HepG2 (cell line): ENCODE measurements at regions not wholly inside any gene's neighbourhood (a gene's known extent, or its start where the extent isn't known, plus 50 kb on each side); places are given as distances from the start of the nearest gene placed in this dataset.

ENCODE experiments used
- ATAC-seq: fragments of 200-7000 bp; cut with Tn5 transposase; 3 replicates; pipeline ENCODE4 v1.9.1; 2020; ENCODE audit warnings: mild to moderate bottlenecking, moderate library complexity
- BruUV-seq: library from RNA; stranded (reverse); fragments of 400-500 nt; replicated peaks from 2 replicates; lab custom pipeline; 2021; lab: Mats Ljungman, UMichigan
- CTCF ChIA-PET: fragments of 300-600 bp; formaldehyde crosslinking; extraction: SDS; loops from one replicate; lab custom pipeline; 2021; ENCODE audit warnings: low total read pairs, inconsistent platforms, low intra/inter-chr PET ratio; lab: Yijun Ruan, JAX
- POLR2A ChIA-PET: fragments of 350-600 bp; sonication (Branson Sonifier 250); formaldehyde crosslinking; loops from one replicate; lab custom pipeline; 2020; ENCODE audit warnings: antibody characterized with exemption, inconsistent platforms; lab: Yijun Ruan, JAX
- DNase-seq: peaks from one replicate; pipeline ENCODE4 v3.0.0-alpha.2; 2015; ENCODE audit warnings: low spot score
- FAIRE-seq: peaks from 3 replicates; lab custom pipeline; 2011; peaks lifted over from hg19 to GRCh38; lab: Jason Lieb, UNC
- H2AFZ ChIP-seq: one replicate; pipeline ENCODE4 v1.6.1; 2011; ENCODE audit warnings: low read length, inconsistent platforms
- H3K27ac ChIP-seq: fragments of 300-600 bp; 3 replicates; pipeline ENCODE4 v1.8.0; 2011; ENCODE audit warnings: mixed run types, mild to moderate bottlenecking, mixed read lengths, low read length, inconsistent platforms; ENCODE audit not compliant: insufficient read depth; ENCODE audit errors: extremely low read length
- H3K27me3 ChIP-seq, 2 experiments: fragments of 200-600 bp in 1 of 2; 2 replicates in 1 of 2; 3 replicates in 1 of 2; pipeline versions ENCODE4 v1.6.0 to v1.8.0; 2011; ENCODE audit warnings: low read length in 2 of 2, mild to moderate bottlenecking in 2 of 2, moderate library complexity in 2 of 2, inconsistent platforms in 1 of 2; ENCODE audit not compliant: insufficient read depth in 2 of 2, control insufficient read depth in 1 of 2
- H3K36me3 ChIP-seq, 2 experiments: fragments of 200-600 bp in 1 of 2; replicated peaks in 1 of 2; 2 replicates in 1 of 2; 3 replicates in 1 of 2; pipeline versions ENCODE4 v1.5.1 to v1.8.0; 2011; ENCODE audit warnings: low read length in 2 of 2, inconsistent platforms in 1 of 2; ENCODE audit not compliant: insufficient read depth in 2 of 2, control insufficient read depth in 1 of 2
- H3K4me1 ChIP-seq: 2 replicates; pipeline ENCODE4 v1.5.1; 2012; ENCODE audit warnings: low read length, inconsistent platforms; ENCODE audit not compliant: insufficient read depth
- H3K4me2 ChIP-seq: 2 replicates; pipeline ENCODE4 v1.6.0; 2011; ENCODE audit warnings: low read depth, low read length, inconsistent platforms
- H3K4me3 ChIP-seq, 3 experiments: fragments of 200-600 bp in 1 of 3; sonication (generic), shearing (Covaris generic) in 1 of 3; replicated peaks in 1 of 3; 2 replicates each; pipeline ENCODE4 v1.5.1; 2011 to 2016; ENCODE audit warnings: low read length in 3 of 3, inconsistent platforms in 2 of 3, low read depth in 2 of 3, mild to moderate bottlenecking in 2 of 3, control low read depth in 1 of 3, mixed read lengths in 1 of 3; ENCODE audit not compliant: insufficient read depth in 1 of 3
- H3K79me2 ChIP-seq: one replicate; pipeline ENCODE4 v1.6.1; 2011; ENCODE audit warnings: low read length, inconsistent platforms; ENCODE audit not compliant: insufficient read depth
- H3K9ac ChIP-seq: 2 replicates; pipeline ENCODE4 v1.6.0; 2011; ENCODE audit warnings: mild to moderate bottlenecking, low read depth, low read length, inconsistent platforms; ENCODE audit not compliant: insufficient read depth
- H3K9me3 ChIP-seq: 2 replicates; pipeline ENCODE4 v1.5.1; 2012; ENCODE audit warnings: mild to moderate bottlenecking, low read length
- H4K20me1 ChIP-seq: 2 replicates; pipeline ENCODE4 v1.6.0; 2011; ENCODE audit warnings: inconsistent platforms, mild to moderate bottlenecking, low read length, moderate library complexity; ENCODE audit not compliant: insufficient read depth
- ARID5B ChIP-seq: IDR thresholded peaks from 2 replicates; pipeline ENCODE4 v1.4.0; 2020; ENCODE audit warnings: mild to moderate bottlenecking, missing genetic modification reagents
- BRD4 ChIP-seq: sonication (generic); formaldehyde crosslinking; IDR thresholded peaks from 2 replicates; pipeline ENCODE4 v1.4.0; 2020; ENCODE audit warnings: missing genetic modification reagents
- CENPX ChIP-seq: sonication (generic); formaldehyde crosslinking; IDR thresholded peaks from 2 replicates; pipeline ENCODE4 v1.9.0; 2021; ENCODE audit warnings: mild to moderate bottlenecking, missing genetic modification reagents, moderate library complexity
- ELK4 ChIP-seq: sonication (generic); formaldehyde crosslinking; IDR thresholded peaks from 2 replicates; pipeline ENCODE4 v1.9.0; 2021; ENCODE audit warnings: missing genetic modification reagents, borderline replicate concordance
- FOSL1 ChIP-seq: sonication (generic); formaldehyde crosslinking; IDR thresholded peaks from 2 replicates; pipeline ENCODE4 v1.9.0; 2021; ENCODE audit warnings: missing genetic modification reagents, borderline replicate concordance
- KDM6A ChIP-seq: IDR thresholded peaks from 2 replicates; pipeline ENCODE4 v1.6.1; 2016; ENCODE audit warnings: low read depth
- TOPORS ChIP-seq: sonication (generic); formaldehyde crosslinking; IDR thresholded peaks from 2 replicates; pipeline ENCODE4 v1.8.0; 2023; ENCODE audit warnings: mild to moderate bottlenecking, missing genetic modification reagents
- XBP1 ChIP-seq: sonication (generic); formaldehyde crosslinking; IDR thresholded peaks from 2 replicates; pipeline ENCODE4 v1.5.0; 2020; ENCODE audit warnings: missing genetic modification reagents
- ZC3H13 ChIP-seq: sonication (generic); formaldehyde crosslinking; IDR thresholded peaks from 2 replicates; pipeline ENCODE4 v1.8.1; 2023; ENCODE audit warnings: mild to moderate bottlenecking, missing genetic modification reagents, moderate library complexity
- ZNF17 ChIP-seq: sonication (generic); formaldehyde crosslinking; IDR thresholded peaks from 2 replicates; pipeline ENCODE4 v1.5.0; 2020; ENCODE audit warnings: mild to moderate bottlenecking, missing genetic modification reagents
- ZNF460 ChIP-seq: sonication (generic); formaldehyde crosslinking; IDR thresholded peaks from 2 replicates; pipeline ENCODE4 v1.5.1; 2020; ENCODE audit warnings: missing genetic modification reagents, mild to moderate bottlenecking, borderline replicate concordance
- ZNF546 ChIP-seq: sonication (generic); formaldehyde crosslinking; conservative IDR thresholded peaks from 2 replicates; pipeline ENCODE4 v1.8.1; 2023; ENCODE audit warnings: mild to moderate bottlenecking, missing genetic modification reagents
- ZNF646 ChIP-seq: sonication (generic); formaldehyde crosslinking; IDR thresholded peaks from 2 replicates; pipeline ENCODE4 v1.9.0; 2021; ENCODE audit warnings: mild to moderate bottlenecking, missing genetic modification reagents
- WGBS: methylation state at CpG from one replicate; pipeline ENCODE4 v1.1.6; 2017; ENCODE audit warnings: low lambda C conversion rate; 5-methylcytosine and 5-hydroxymethylcytosine counted together
- in situ Hi-C: cut with HindIII; loops from 2 replicates; pipeline ENCODE4 v1.10.0; 2017; ENCODE audit warnings: low pct_unique_long_range_greater_than_20kb; ENCODE audit not compliant: extremely low pct_ligation_motif_present
- intact Hi-C: fragments of 100-400 bp; cut with micrococcal nuclease; formaldehyde crosslinking; loops from one replicate; pipeline ENCODE4 v1.10.0; 2022; ENCODE audit not compliant: unreplicated experiment

- no peak for TF ChIP-seq ARID5B
Measured at GRCh38 chr11:64466115-64466718, 89.5 kb upstream of the SLC22A11 start (continued).

GRCh38 chr11:64469288-64469687, 86.5 kb upstream of the SLC22A11 start:
- Histone ChIP-seq H3K36me3 (no peaks in the 10 kb centered on the region), H3K9me3 (no peaks in the 10 kb centered on the region), H3K27me3 (peaks cover 1 to 11% of the 10 kb centered on the region in 2 experiments; a peak in 3 of 5 replicates), H2AFZ (no peak overlapping the region), H3K4me3 (no peak overlapping the region), H3K4me2 (no peak overlapping the region), H3K9ac (no peak overlapping the region), H3K27ac (no peak overlapping the region), H3K79me2 (no peaks in the 10 kb centered on the region), H3K4me1 (no peaks in the 10 kb centered on the region), H4K20me1 (no peaks in the 10 kb centered on the region)
- CTCF ChIA-PET, result no interaction called here
- no peak for FAIRE-seq
- POLR2A ChIA-PET, result no interaction called here
- intact Hi-C loops (no loop called here), in situ Hi-C loops (no loop called here)
- DNase-seq, result no peak
- 0% methylated on average over 3 of the region's 5 CpGs for WGBS
- no peak for ATAC-seq
- no TSS peak for BruUV-seq
- no peak for TF ChIP-seq CENPX
- no peak for TF ChIP-seq TOPORS (CRISPR knock-in tag)
- TF ChIP-seq ZNF17 (CRISPR knock-in tag), result no peak
- no peak for TF ChIP-seq BRD4 (CRISPR knock-in tag)
- TF ChIP-seq ZC3H13 (CRISPR knock-in tag), result no peak
- TF ChIP-seq ELK4 (CRISPR knock-in tag), result no peak
- TF ChIP-seq ZNF546, result no peak
- TF ChIP-seq FOSL1 (CRISPR knock-in tag), result no peak
- TF ChIP-seq KDM6A (CRISPR knock-in tag), result no peak
- no peak for TF ChIP-seq ZNF646 (CRISPR knock-in tag)
- no peak for TF ChIP-seq XBP1 (CRISPR knock-in tag)
- TF ChIP-seq ZNF460 (CRISPR knock-in tag), result no peak
